NCI-H1048 (cell line): ENCODE measurements at regions not wholly inside any gene's neighbourhood (a gene's known extent, or its start where the extent isn't known, plus 50 kb on each side); places are given as distances from the start of the nearest gene placed in this dataset.
"Not testable (repeated sequence)": the region's sequence is repeated elsewhere in the genome, so short reads cannot be mapped to it uniquely, and the experiment has no call there.

Experiments
- DNase-seq: peaks from one replicate; lab custom pipeline; 2025; lab: John Stamatoyannopoulos, UW

DNA sequence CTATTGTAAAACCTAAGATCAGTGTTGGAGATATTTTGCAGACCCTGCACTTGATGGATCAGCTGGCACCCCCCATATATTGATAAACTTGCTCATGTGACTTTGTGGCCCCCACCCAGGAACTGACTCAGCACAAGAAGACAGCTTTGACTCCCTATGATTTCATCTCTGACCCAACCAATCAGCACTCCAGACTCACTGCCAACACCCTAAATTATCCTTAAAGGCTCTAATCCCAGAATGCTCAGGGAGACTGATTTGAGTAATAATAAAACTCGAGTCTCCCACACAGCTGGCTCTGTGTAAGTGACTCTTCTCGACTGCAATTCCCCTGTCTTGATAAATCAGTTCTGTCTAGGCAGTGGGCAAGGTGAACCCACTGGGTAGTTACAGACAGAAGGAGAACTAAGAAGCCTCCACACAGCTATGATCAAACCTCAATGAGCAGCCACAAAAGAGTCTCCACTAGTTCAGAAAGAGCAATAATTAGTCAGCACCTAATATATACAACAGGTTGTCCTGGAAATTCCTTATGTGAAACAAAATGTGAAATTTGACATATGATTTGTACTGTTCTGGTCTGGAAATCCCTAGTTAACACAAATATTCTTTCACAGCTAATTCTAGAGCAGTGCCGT, 52.2 kb downstream of the ACTL7B start:
- no peak for DNase-seq

DNA sequence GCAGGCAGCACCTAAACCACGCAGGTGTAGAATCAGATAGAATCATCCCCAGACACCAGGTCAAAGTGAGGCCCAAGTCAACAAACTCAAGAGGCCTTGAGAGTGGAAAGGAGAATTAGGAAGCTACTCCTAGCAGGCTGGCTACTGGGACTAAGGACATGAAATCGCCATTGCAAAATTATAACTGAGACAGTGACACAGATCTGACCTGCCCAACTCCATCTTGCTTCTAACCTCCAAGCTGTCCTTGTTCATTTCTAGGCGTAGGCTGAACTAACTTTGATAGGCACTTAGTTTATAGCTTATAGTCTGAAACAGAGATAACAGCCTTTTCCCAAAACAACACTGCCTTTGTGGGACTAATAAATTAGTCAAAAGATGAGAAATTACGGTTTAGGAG, 52.8 kb downstream of the ACTL7B start:
- no peak for DNase-seq

DNA sequence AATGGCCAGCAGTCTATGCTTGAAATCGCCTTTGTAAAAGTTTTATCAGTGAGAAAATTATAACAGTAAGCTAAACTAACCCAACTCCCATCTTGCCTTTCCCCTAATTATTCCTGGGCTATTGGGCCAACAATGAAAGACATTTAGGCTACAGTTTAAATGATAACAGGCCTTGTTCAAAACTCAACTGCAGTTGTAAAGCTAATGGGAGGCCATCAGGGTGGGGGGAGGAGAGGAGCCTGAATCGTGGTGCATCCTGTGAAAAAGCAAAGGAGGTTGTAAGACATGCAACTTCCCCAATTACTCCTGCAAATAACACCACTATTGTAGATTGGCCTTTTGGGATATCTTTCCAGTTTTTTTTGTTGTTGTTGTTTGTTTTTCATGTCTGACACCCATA, 53.8 kb downstream of the ACTL7B start:
- no peak for DNase-seq

DNA sequence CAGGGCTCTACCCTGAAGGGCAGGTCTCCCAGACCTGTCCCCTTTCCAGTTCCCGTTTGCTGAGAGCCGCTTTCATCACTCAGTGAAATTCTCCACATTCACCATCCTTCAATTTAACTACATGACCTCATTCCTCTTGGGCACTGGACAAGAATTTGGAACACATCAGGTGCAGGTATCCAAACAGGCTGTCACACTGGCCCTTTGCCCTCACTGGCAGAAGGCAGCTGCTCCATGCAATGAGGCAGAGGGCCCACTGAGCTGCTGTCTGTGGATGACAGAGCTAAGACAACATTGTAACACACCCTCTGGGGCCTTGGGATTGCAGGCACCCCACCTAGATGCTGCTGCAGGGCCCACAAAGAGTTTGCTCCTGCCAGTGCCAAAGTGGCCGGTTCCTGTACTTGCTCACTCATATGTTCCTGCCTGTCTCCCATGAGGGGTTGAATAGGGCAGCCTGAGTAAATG, 55.1 kb downstream of the ACTL7B start:
- no peak for DNase-seq

DNA sequence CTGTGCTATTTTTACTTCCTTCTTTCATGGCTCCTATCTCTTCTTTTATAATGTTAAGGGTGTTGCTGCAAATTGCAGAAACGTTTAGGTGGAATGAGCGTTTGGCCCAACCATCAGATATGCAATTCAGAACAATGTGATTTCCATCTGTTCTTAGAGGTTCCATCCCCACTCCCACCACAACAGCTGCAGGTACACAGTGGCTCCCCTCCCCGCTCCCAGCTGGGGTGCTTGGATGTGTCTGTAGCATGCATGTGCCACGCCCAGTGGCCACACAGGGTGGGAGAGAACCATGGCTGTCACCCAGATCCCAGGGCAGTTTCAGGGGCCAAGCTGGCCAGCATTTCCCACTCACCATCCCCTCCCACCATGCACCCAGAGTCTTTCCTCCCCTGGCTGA, 62.2 kb downstream of the ACTL7B start:
- DNase-seq: no peak

DNA sequence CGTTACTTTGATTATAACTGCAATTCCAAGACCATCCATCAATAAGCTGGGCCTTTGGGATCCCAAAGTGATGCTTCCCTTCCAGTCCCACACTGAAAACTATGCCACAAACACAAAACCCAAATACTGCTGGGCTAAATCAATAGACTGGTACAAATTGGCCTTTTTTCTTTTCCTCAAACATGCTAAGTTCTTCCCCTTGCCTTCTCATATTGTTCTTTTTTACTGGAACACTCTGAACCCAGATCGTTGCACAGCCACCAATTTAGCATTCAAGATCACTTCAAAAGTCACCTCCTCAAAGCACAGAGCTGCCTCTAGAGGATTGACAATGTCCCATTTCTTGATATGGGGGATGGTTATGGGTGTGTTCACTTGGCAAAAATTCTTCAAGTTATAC, 66.0 kb downstream of the ACTL7B start:
- DNase-seq: no peak

DNA sequence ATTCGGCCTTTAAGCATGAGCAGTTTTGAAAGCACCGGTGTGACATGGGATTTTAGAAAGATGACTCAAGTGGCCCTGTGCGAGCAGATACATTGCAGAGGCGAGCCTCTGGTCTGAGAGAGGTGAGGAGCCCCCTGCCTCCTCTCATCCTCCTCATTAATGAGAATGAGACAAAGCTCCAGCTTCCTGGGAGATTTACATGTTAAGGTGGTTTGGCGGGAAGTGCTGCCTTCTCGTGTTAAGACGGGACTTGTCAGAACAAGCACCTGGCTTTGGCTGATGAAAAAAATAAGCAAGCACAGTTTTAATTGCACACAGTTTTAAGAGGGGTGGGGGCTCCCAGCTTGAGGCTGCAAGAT, 68.1 kb downstream of the ACTL7B start:
- no peak for DNase-seq

DNA sequence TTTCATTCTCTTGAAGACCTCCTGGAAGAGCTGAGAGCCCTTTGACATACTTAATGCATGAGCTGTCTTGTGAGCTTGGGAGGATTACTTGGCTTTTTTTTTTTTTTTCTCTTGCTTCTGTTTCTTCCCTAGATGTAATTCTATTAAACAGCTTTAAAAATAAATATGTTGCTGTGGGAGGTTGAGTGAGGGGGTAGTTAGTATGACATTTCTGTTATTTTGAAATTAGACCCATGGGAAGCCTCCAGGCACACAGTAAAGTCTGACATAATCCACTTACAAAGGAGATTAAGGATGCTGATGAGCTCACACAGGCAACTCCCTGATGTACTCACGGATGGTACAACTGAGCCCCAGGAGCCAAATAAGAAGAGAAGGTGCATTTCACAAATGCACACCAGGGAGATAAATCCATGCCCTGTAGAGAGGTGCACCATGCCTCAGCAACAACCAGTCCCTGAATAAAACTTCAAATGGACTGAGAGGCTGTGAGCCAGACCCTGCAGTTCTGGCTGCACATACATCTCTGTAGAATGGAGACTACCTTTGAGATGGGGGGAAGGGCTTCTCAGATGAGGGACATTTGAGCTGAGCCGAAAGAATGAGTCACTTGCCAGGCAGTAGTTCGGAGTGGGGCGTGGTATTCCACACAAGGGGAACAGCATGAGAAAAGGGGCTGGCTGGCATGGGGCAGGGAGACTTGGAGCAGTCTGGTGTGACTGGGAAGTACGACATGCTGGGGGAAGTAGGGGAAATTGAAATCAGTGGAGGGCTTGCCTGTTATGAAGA, 68.7 kb downstream of the ACTL7B start:
- no peak for DNase-seq

DNA sequence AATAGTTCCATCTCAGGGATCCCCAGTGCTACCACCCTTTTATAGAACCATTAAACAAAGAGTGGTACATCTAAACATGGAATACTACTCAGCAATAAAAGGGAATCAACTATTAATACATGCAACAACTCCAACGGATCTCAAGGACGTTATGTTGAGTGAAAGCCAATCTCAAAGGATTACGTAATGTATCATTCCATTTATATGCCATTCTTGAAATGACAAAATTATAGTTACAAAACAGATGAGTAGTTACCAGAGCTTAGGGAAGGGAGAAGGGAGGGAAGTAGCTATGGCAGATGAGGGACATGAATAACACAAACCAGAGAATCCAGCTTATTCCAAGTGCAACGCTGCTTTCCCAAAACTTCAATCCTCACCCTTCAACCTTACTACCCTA, 69.5 kb downstream of the ACTL7B start:
- DNase-seq: no peak

DNA sequence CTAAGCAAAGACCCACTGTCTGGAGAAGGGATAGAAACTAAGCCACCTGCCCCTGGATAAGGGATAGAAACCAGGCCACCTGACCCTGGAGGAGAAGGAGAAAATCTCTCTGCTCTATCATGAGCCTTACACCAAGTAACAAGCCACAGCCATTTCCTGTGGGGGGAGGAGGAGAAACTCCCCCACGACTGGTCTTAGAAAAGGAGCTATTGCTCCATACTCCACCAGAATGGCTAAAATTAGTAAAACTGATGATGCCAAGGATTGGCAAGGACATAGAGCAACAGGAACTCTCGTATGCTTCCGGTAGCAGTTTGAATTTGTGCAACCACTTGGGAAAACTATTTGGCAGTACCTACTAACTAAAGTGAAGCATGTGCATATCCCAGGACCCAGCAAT, 70.8 kb downstream of the ACTL7B start:
- no peak for DNase-seq

DNA sequence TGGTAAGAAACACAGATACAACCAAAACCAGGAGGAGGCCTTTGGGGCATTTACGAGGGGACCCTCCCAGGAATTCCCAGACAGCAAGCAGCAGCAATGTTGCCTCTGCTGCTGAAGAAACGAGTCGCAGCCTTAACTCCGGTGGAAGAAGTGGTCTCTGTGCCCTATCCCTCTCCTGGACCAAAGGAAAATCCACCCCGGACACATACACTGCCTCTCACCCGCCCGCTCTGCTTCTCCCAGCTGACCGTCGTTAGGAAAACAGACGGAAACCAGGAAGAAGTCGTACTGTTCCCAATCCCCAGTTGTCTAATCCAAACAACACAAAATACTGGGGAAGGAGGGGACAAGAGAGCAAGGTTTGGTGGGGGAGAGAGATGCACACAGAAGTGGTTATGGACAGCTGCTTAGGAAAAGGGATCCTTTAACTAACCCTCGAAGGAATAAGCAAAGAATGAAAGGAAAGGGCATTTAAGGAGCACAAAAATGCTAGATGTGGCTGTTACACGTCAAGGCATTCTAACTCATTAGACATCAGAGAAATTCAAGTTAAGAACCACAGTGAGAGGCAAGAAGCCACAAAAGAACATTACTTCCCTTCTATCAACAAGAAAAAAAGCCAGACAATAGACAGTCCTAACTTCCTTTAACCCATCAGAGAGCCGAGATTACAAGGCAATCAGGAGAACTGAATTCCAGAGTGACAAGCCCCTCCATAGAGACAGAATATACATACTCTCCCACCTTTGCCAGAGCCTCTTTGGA, 71.9 kb downstream of the ACTL7B start:
- DNase-seq: no peak

DNA sequence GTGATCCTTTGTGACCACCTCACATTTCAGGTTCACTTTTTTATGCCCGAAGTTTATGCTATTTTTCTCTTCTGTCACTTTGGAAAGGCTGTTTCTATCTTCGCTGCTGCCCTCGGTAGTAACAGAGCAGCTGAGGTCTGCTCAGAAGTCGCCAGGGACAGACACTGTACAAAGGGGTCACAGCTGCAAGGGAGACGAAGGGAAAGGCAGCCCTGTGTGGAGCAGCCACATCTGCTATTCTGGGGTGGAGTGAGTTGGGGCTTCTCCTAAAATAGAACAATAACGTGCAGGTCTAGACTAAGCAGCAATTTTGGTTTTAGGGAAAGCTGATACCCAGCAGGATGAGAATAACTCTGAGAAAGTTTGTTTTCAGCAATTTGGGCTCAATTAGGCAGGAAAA, 72.5 kb downstream of the ACTL7B start:
- no peak for DNase-seq

DNA sequence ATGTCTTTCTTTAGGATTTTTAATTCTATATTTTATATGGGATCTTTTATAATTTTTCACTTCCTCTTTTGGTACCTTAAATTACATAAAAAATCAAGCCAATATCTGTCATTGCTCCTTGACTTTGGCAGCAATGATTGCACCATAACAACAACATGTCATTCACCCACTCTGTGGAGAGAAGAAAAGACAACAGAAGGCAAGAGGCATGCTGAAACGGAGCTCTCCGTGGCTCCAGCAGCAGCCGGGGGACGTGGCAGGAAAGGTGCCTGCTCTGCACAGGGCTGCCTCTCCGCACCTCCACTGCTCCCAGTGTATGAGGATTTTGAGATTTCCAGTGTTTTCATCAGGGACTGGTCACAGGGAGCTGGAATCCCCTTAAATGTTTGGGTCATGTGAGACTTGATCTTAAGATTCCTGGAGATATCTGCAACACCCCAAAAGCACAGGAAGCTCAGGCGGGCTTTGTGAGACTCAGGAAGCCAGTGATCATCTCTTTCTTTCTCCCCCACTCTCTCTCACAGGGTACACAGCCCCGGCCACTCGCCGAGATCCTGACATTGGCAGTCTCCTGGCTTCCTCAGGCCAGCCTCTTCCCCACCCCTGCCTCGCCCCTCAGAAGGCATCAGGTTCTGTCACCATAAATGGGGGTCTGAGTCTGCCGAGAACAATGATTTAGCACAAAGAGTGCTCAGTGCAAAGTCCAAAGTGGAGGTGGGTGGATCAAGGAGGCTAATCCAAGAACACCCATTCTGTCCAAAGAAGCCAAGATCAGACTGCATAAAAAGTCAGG, 74.6 kb downstream of the ACTL7B start:
- no peak for DNase-seq

DNA sequence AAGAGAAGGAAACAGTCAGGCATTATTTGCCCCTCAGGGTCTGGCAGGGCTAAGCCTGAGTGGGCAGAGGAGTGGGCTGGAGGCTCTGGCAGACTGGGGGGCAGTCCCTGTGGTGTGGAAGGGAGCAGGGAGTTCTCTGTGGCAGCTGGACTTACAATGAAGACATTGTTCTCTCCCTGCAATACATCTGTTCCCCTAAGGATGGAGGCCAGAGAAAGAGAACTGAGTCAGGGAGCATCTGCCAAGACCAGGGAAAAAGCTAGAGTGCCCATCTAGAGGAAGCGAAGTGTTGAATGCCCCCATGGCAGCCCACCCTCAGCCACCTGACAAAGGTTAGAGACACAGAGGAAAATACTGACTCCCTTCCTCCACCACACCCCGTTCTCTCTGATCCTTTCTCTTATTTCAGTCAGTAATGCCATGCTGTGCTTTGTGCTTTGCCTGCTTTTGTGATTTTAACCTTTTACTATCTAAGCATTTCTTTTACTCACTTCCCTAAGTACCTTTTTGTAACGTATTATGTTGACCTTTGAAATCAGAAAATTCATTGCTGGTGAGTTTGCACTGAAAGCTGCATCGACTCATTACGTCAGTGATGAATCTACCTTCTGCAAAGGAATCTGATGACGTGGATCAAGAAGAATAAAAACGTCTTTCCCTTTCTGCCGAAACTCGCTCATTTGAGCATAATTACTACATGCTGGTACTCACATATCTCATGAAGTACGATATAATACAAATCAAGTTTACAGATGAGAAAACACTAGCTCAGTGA, 76.0 kb downstream of the ACTL7B start:
- no peak for DNase-seq

DNA sequence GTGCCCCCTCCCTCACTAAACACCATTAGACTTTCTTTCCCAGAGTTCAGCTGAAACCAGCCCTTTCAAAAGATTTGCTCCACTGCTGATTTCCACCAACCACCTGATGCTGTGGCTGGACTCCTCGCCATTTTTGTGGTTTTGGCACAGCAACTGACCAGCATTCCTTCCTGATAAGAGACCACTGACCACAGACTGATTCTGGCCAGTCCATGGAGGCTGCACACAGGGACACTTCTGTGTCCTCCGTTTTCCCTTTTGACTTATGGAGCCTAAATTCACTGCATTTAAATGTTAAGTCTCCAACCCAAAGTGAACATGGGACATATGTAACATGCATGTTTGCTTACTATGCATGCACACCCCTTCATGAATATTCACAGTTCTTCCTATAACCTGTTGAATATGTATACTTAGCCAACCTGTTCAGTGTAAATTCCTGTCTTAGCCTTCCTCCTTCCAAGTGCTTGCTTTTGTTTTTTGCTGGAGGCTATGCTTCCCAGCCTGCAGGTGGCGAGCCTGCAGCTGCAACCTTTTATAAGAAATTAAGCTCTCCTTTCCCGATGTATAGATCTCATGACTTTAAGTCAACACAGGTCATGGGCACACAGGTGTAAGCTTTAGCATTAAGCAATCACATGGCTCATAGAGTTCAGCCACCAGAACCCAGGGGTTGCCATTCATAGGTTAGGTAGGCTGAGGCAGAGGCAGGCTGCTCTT, 78.7 kb downstream of the ACTL7B start:
- no peak for DNase-seq

DNA sequence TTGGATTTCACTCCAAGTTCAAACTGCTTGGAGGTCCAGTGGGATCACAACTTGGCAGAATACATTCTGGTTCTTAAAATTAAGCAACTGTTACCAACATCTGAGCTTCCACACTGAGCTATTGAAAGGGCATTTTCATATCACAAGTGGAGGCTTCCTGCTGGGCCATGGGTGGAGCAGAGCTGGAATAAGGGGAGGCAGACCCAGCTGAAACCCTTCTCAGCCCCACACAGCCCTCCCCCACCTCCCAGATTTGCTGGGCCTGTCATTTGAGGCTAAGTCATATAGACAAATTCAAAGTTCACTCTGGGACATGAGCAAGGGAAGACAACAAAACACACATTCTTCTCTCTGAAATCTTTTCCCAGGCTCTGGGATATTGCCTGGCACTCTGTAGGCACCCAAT, 79.9 kb downstream of the ACTL7B start:
- no peak for DNase-seq

DNA sequence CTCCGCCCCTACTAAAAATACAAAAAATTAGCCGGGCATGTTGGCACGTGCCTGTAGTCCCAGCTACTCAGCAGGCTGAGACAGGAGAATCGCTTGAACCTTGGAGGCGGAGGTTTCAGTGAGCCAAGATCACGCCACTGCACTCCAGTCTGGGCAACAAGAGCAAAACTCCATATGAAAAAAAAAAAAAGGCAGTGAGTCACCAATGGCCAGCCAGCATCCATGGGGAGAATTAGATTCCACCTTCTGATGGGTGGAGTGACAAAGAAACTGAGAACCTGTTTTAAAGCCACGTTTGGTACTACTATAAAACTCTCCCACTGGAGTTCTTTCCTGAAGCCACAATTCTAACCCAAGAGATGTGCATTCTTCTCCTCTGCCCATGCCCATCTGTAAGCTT, 81.7 kb downstream of the ACTL7B start:
- not testable (repeated sequence) for DNase-seq

DNA sequence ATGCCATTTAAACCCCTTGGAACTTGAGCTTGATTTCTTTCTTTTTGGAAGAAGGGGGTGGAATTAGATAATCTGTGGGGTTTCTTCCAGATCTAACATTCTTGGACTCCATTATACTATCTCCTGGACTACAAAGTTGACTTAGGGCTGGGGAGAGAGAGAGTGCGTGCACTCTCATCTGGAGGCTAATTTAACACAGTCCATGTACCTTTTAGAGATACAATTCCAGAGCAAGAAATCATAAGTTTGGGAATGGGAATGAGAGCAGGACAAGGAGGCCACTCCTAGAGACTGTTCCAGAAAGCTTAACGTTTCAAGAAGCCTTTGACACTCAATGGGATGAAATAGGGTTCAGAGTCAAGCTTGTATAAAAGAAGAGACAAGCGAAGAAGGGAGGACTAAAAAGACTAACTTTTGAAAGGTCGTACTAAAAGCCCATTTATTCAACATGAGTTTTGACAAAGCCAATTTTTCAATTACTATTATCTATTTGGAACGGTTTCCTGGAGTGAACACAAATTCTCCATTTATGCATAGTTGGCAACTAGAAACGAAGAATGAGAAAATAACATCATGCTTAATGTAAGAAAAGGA, 83.4 kb downstream of the ACTL7B start:
- DNase-seq: no peak

DNA sequence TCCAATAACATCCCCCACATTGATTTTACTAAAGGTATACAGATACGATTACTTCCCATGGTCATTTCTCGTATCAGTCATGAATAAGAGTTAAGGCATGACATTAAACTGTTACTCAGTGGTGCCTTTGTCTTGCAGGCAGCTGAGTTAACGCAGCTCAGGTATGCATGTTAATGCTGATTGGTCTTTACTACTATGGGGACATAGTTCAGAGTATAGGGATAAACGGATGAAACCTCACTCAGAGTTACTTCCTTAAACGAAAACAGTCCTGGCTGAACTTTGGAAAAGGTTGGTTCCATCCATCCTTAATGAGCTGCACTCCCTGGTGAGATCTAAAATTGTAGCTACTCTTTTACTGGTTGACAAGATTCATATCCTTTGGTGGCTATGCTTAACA, 87.0 kb downstream of the ACTL7B start:
- DNase-seq: no peak

DNA sequence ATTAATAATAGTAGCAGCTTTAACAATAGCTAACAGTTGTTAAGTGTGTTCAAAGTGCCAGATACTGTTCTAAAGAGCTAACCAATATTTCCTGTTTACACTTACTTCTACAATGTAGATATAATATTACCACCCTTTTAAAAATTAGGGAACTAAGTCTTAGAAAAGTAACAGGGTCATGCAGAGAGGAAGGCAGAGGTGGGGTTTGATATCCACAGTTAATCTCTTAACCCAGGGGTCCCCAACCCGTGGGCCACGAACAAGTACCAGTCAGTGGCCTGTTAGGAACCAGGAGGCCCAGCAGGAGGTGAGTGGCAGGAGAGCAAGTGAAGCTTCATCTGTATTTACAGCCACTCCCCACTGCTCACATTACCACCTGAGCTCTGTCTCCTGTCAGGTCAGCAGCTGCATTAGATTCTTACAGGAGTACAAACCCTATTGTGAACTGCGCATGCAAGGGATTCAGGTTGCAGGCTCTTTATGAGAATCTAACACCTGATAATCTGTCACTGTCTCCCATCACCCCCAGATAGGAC, 89.1 kb downstream of the ACTL7B start:
- DNase-seq: no peak
